ENCODE measurements at regions not wholly inside any gene's neighbourhood (a gene's known extent, or its start where the extent isn't known, plus 50 kb on each side); places are given as distances from the start of the nearest gene placed in this dataset.

DNA sequence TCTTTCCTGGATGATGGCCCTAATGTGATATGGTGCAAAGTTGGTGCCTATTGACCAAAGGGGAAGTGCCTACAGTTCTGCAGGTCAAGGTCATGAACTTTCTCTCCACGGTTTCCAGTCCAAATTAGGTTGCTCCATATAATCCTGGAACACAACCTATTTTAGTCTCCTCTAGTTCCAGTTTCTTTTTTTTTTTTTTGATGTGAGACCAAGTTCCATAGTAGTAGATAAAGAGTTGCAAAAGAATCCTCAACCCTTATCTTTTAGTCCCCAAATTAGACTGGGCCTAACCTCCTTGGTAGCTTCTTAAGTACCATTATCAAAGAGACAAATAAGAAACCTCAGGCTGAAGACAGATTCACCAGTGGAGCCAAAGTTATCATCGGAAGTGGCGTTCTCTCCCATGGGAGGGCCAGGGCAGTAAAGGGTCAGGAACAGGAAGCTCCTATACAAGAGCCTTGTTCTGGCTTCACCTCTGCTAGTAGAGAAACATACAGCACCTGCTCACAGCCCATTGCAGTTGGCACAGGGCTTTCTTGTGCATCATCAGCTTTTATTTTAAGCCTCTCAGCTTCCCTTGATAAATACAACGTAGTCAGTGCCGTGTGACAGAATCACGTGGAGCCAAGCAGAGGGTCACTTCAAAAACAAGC is 132.2 kb upstream of the RREB1 start:
- TF ChIP-seq TAF1 (IDR thresholded peaks at IDR 0.05; ENCODE audit: low read depth) (no peak), YY1 (IDR thresholded peaks at IDR 0.05; ENCODE audit: low read depth) (no peak), RAD21 (IDR thresholded peaks at IDR 0.05; ENCODE audit: low read depth) (no peak)

Data from Ishikawa (cell line).